ENCODE measurements at regions not wholly inside any gene's neighbourhood (a gene's known extent, or its start where the extent isn't known, plus 50 kb on each side); places are given as distances from the start of the nearest gene placed in this dataset.

GRCh38 chr3:174505266-174505665, 353.9 kb upstream of the NAALADL2 start:
- TF ChIP-seq CTCF (IDR thresholded peaks at IDR 0.05) (no peak), POLR2A (IDR thresholded peaks at IDR 0.05) (no peak)

Data from right lobe of liver (tissue), 4 donors.